Left renal pelvis (tissue), 4 donors: ENCODE measurements at regions not wholly inside any gene's neighbourhood (a gene's known extent, or its start where the extent isn't known, plus 50 kb on each side); places are given as distances from the start of the nearest gene placed in this dataset.

Experiments
- DNase-seq, 4 donors: peaks; one replicate each; pipeline ENCODE4 v3.0.0-alpha.2; 2013; ENCODE audit warnings: low read depth in 4 of 4, low spot score in 3 of 4

DNA sequence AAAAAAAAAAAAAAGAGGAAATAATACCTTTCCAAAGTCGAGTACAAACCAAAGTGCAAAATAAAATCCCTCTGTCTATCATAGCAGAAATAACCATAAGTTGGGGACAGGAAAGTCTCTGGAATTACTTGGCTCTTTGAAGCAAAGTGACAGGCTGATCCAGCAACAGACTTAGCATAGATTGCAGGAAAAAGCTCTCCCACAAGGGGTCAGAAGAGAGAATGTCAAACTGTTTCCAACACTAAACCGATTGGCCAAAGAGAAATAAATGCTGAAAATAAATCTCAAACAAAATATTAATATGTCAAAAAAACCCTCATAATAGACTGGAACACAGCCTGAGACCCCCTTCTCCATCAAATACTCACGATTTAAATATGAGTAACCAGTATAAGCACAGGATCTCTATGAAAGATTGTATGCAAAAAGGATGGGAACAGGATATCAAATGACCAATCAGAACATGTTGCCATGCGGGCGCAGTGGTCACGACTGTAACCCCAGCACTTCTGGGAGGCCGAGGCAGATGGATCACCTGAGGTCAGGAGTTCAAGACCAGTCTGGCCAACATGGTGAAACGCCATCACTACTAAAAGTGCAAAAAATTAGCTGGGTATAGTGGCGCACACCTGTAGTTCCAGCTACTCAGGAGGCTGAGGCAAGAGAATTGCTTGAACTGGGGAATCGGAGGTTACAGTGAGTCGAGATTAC lies 1000.7 kb upstream of the LRRN3 start:
- DNase-seq = peak in 1 of 4 donors; percentile 2

DNA sequence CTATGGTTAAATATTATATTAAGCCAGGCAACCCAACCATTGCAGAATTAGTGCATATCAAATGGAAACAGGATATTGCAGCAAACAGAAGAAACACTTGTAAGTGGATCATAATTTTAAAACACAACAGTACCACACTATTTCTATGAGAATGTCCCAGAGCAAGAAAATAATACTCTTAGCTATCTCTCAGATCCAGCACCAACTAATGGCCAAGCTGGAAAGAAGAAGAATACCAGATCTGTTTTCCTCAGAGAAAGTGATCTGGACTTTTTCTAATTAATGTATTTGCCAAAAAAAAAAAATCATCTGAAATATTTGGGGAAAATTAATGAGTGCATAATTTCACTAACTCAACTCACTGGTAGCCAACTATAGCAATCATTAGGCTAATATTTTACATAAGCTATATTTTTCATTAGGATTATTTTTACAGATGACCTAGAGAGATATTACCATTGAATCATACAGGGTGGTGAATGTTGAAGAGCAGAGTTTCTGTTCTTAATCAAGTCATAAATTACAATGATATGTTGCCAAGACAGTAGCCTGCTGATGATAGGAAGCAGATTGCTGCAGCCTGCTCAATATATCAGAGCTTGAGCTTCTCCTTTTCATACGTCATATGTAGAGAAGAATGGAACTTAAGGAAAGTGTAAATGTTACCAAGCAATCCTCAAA lies 995.4 kb upstream of the LRRN3 start:
- no peak for DNase-seq

DNA sequence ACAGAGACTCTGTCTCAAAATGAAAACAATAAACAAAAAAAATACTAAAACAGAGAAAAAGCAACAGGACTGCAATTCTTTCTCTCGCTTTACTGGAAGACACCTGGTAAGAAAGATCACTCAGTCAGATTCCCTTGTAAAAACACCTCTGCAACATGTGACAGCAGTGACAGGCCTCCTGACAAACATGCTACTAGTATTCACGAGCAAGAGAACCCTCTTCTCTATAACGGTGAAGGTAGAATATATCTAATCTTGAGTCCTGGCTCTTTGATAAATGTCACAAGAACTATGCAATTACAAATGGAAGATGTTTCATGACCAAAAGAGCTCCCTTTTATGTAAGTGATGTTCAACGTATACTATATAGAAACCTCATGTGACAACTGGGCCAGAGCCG lies 986.7 kb upstream of the LRRN3 start:
- DNase-seq = no peak

DNA sequence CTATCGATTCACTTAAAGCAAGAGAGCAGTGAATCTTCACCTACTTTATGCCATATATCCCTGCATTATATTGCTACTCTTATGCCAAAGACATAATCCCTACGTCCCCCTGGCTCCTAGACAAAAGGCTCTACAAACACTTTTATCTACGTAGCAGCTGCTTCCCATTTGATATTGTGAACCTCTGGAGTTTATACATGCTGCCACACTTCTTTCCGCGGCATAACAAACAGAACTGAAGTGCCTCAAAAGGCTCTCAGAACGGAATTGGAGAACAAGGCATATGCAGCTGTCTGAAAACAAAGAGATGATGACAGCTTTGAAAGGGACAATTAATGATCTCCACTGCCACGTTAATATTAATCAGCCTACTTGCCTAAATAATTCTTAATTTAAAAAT lies 985.6 kb upstream of the LRRN3 start:
- no peak for DNase-seq

DNA sequence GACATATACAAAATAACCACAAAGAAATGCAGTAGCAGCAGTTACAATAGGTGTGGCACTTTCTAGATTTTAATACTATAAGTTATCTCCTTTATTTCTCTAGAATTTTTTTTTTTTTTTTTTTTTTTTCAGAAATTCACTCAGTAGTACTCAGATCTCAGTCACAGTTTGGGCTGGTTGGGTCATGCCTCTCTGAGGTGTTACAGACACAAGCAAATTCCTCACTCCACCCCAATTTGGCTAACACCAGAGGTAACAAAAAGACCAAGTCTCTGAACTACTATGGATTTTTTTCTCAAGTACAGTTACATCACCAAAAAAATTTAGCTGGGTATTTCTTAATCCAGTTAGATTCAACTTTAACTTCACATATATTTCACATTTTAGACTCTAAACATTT lies 985.1 kb upstream of the LRRN3 start:
- no peak for DNase-seq

DNA sequence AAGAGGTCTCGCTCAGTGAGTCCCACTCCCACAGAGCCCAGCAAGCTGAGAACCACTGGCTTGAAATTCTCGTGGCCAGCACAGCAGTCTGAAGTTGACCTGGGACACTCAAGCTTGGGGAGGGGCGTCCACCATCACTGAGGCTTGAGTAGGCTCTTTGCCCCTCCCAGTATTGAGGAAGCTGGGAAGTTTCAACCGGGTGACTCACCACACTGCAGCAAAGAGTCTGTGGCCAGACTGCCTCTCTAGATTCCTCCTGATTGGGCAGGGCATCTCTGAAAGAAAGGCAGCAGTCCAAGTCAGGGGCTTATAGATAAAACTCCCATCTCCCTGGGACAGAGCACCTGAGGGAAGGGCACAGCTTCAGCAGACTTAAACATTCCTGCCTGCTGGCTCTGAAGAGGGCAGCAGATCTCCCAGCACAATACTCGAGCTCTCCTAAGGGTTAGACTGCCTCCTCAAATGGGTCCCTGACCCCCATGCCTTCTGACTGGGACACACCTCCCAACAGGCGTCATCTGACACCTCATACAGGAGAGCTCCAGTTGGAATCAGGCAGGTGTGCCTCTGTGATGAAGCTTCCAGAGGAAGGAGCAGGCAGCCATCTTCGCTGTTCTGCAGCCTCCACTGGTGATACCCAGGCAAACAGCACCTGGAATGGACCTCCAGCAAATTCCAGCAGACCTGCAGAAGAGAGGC lies 970.9 kb upstream of the LRRN3 start:
- DNase-seq = no peak

DNA sequence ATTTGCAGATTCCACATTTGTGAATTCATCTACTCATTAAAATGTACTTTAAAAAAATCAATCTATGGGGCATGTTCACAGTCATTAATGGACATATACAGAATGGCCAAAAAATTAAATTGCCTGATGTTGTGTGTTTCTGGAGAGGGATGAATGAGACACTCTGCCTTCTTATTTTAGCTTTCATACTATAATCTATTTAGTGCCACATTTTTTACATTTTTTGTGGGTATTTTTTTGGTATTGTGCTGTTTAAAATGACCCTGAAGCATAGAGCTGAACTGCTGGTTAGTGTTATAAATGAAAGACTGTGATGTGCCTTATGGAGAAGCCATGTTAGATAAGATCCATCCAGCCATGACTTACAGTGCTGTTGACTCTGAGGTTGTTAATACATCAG lies 961.8 kb upstream of the LRRN3 start:
- no peak for DNase-seq

DNA sequence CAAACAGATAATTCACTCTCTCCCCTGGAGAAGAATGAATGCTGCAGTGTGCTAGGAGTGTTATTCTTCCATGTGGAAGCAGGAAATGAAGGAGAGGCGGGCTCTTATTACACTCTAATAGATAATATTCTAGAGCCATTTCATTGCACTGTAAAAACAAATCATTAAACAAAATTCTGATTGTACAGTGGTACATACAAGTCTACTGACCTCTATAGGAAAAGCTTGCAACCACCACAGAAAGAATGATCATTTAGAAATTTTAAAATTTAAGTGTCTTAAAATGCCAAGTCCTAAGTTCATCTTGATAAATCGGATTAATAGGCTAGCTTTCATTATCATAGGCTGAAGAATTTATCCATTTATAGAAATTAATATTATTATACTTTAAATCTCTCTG lies 960.3 kb upstream of the LRRN3 start:
- no peak for DNase-seq

DNA sequence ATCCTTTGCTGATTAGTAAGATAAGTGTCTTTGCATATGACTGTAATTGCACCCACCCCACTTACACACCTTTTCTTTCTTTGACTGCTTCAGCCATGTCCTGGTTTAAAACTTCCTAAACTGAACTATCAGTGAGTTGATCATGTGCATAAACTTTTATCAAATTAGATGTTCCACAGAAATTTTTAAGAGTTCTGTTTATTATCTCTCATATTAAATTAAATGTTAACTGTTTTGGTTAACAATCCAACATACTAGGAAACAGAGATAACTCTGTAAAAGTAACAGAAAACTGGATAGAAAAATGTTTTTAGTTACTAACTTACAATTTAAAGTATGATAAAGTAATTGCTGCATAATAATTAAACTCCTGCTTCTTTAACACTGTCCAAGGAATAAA lies 959.6 kb upstream of the LRRN3 start:
- DNase-seq = no peak

DNA sequence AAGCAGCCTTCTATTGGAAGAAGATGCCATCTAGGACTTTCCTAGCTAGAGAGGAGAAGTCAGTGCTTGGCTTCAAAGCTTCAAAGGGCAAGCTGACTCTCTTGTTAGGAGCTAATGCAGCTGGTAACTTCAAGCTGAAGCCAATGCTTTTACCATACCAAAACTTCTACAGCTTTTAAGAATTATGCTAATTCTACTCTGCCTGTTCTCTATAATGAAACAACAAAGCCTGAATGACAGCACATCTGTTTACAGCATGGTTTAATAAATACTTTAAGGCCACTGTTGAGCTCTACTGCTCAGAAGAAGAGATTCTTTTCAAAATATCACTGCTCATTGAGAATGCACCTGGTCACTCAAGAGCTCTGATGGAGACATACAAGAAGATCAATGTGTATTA lies 951.9 kb upstream of the LRRN3 start:
- no peak for DNase-seq

DNA sequence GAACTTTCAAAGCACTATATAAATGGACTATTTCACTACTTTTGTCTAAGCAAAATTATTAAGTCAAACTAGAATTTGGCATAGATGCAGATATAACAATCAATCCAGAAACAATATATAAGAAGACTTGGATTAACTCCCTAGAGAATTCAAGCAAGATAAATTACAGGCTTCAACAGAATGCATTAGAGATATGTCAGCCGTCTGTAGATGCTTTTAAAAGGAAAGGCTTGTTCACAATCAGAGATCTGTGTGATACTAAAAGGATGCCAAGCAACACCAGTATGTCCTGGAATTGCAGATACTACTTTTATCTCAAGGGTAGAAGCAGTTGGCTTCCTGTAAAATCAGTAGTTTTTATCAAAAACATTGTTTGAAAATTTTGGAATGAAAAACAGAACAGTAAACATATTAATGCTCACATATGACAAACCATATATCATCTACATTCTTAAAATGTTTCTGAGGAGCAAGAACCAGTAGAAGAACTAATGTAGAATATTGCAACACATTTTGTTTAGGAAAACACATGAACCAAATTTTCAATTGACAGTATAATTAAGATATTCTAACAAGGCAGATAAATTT lies 947.9 kb upstream of the LRRN3 start:
- DNase-seq = no peak

DNA sequence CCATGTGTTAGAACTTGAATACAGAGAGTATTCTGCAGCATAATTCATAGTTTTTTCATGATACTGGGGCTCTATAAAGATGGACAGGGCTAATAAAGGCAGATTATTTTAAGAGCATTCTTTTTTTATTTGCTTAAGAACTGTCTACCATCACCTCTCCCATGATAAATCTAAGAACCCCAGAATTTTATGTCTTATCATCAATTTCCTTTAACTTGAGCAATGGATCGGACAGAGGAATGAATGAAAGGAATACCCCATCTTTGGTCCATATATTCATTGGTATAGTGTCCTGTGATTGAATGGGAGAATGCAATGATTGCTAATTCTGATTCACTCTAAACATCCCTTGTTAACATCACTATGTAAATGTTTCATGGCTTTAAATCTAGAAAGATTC lies 946.3 kb upstream of the LRRN3 start:
- DNase-seq = no peak

DNA sequence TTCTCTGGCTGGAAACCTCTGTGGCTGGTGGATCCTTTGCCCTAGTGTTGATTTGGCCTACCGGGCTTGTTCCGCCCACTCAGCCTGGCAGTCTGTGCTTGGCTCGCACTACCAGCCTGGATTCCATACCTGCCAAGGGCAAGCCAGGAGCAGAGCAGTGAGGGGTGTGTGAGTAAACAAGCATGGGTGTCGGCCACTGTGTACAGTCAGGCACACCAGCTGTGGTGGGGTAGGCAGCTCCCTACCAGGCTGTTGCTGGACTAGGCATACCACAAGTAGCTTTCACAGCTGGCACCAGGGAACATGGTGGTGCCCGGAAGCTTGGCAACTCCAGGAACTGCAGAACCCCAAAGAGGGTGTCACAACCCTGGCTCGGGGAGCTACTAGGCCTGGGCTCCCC lies 942.9 kb upstream of the LRRN3 start:
- no peak for DNase-seq

DNA sequence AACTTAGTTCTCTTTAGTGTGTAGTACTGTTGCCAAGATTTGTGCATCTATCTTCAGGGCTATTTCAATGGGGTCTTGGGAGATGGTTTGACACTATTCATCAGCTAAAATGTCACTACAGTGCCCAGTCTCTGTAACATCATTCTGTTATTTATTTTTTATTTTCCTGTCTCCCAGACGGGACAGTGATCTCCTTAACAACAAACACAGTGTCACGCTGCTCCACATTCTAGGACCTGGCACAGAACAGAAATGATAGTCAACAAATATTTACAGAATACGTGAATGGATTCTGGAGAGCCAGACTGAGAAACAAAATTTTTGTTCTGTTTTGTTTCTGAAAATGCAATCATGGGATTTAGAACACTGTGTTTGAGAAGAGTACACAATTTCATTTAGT lies 937.7 kb upstream of the LRRN3 start:
- no peak for DNase-seq

DNA sequence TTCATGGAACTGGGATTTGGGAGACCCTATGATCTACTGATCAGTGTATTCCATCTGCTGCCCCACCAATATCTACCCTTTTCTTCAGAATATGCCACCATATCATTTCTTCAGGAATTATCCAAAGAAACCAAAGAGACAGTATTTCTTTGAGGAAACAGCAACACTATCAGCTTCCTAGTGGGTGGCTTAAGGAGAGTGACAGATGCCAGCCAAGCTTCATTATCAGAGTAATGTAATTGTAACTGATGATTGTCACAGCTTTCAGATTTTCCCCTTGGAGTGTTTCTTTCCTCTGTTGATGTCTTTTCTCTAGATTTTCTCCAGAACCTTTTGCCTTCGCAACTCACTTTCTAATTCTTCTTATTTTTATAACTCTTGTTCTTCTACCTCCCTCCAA lies 934.4 kb upstream of the LRRN3 start:
- no peak for DNase-seq

DNA sequence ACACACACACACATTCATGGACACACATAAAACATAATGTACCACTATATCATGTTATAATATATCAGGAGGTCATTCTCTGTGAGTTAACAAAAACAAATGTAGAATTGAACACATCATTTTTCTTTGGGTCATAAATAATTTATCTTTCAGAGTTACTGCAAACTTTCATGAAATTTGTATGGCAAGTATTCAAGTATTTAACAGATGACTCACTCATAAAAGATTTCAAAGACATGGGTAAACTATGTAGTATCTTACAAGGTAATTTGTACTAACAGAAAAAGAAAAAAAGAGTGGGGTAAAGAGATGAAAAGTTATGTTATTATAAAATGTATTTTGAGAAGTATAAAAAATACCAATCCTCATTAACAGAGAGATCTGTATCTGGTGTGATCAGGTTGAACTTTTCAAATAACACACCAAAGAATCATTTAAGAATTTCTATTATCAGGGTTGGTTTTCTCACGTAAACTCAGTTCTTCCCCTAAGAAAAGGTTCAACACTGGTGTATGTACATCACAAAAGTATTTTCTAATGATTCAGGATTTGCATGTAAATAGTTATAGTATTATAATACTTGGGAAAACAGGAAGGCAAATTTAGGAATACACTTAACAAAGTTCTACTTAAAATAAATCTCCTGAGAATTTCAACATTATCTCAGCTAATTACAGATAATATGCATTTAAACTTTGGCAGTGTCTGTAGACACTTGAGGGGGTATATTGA lies 933.1 kb upstream of the LRRN3 start:
- DNase-seq = no peak

DNA sequence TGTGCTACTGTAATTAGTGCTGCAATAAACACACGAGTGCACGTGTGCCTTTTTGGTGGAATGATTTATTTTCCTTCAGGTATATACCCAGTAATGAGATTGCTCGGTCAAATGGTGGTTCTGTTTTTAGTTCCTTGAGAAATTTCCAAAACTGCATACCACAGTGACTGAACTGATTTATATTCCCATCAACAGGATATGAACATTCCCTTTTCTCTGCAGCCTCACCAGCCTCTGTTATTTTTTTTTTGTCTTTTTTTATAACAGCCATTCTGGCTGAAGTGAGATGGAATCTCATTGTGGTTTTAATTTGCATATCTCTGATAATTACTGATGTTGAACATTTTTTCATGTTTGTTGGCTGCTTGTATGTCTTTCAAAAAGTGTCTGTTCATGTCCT lies 922.9 kb upstream of the LRRN3 start:
- no peak for DNase-seq

DNA sequence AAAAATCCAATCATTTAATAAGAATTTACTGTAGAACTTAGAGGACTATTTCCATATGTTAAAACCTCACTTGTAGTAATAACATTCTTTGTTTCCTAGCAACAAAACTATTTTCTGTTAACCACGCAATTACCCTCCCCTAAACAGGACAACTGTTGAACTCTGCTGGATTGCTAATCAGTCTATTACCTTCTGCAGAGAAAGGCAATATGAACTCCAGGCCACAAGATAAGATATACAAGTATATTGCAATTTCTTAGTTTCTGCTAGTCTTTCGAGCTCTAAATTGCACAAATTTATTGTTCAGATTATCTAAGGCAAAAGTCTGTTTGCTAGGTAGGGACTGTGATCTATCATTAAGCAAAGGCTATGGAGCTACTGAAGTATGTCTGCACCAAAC lies 920.1 kb upstream of the LRRN3 start:
- no peak for DNase-seq

DNA sequence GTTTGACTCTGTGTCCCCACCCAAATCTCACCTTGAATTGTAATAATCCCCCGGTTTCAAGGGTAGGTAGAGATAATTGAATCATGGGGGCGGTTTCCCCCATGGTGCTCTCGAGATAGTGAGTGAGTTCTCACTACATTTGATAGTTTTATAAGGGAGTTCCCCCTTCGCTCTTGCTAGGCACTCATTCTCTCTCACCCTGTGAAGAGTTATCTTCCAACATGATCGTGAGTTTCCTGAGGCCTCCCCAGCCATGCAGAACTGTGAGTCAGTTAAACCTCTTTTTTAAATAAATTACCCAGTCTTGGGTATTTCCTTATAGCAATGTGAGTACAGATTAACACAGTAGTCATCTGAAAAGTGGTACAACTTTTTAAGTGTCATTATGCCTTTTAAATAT lies 913.5 kb upstream of the LRRN3 start:
- DNase-seq = no peak

DNA sequence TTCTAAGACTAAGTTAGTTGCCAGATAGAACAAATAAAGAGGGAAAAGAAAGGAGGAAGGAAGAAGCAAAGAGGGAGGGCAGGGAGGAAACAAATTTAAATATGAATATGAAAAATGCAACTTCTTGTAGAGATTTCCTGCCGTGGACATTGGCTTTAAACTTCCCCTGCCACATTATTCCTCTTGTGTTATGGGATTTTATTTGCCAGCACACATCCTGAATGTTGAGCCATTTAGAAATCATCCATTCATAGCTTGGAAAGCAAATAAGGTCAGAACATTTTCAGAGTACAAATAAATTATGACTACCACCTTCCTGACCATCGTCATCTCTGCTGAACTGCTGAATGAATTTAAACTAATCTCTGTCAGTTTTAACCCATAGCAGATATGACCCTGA lies 911.9 kb upstream of the LRRN3 start:
- DNase-seq = no peak

DNA sequence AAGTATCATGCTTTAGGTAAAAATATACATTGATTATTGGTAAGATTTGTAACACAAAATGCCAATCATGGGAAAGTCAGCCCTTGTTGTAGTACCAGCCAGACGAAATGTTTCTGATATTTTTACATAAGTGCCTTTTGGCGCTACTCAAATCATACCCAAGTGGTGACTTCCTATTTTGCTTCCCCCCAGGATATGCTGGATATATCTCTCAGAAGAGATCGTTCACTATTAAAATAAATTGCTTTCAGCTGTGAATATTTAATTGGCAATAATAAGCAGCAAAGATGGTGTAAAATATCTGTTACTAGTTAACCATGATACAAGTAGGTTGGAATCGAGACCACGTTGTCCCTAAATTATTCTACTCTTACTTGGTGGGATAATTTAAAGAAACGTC lies 909.2 kb upstream of the LRRN3 start:
- no peak for DNase-seq
